IMR-90 (cell line): ENCODE measurements at regions not wholly inside any gene's neighbourhood (a gene's known extent, or its start where the extent isn't known, plus 50 kb on each side); places are given as distances from the start of the nearest gene placed in this dataset.

ENCODE experiments used
- ATAC-seq: fragments of 200-7000 bp; cut with Tn5 transposase; 2 replicates; pipeline ENCODE4 v1.9.1; 2020; ENCODE audit warnings: low read depth, mild to moderate bottlenecking, moderate library complexity
- BruUV-seq: library from RNA; stranded (reverse); fragments of 400-500 nt; replicated peaks from 2 replicates; lab custom pipeline; 2021; lab: Mats Ljungman, UMichigan
- CTCF ChIA-PET: fragments of 300-600 bp; formaldehyde crosslinking; extraction: SDS; loops from one replicate; lab custom pipeline; 2021; ENCODE audit warnings: antibody characterized with exemption; lab: Yijun Ruan, JAX
- POLR2A ChIA-PET: fragments of 300-600 bp; sonication (Branson Sonifier 250); formaldehyde crosslinking; loops from one replicate; lab custom pipeline; 2022; ENCODE audit warnings: antibody characterized with exemption; ENCODE audit not compliant: unreplicated experiment; lab: Charles Lee
- DNase-seq: peaks from one replicate; pipeline ENCODE4 v3.0.0; 2013
- H2AFZ ChIP-seq: replicated peaks from 2 replicates; pipeline ENCODE3; 2013; ENCODE audit warnings: low read length, mild to moderate bottlenecking; ENCODE audit not compliant: poor library complexity
- H2AK5ac ChIP-seq: 2 replicates; pipeline ENCODE4 v1.6.1; 2013; ENCODE audit warnings: low read depth, low read length, inconsistent platforms
- H2AK9ac ChIP-seq: replicated peaks from 2 replicates; pipeline ENCODE3; 2013; ENCODE audit warnings: mild to moderate bottlenecking, low read depth, low read length, moderate library complexity; ENCODE audit not compliant: poor library complexity
- H2BK120ac ChIP-seq: 2 replicates; pipeline ENCODE4 v1.6.1; 2013; ENCODE audit warnings: low read depth, low read length, inconsistent platforms
- H2BK15ac ChIP-seq: 3 replicates; pipeline ENCODE4 v1.6.1; 2013; ENCODE audit warnings: low read depth, low read length, inconsistent platforms
- H2BK20ac ChIP-seq: 2 replicates; pipeline ENCODE4 v1.6.1; 2013; ENCODE audit warnings: low read depth, mild to moderate bottlenecking, inconsistent platforms, low read length, moderate library complexity
- H2BK5ac ChIP-seq: 2 replicates; pipeline ENCODE4 v1.6.1; 2013; ENCODE audit warnings: mild to moderate bottlenecking, low read depth, low read length, inconsistent platforms; ENCODE audit not compliant: poor library complexity, severe bottlenecking
- H3K14ac ChIP-seq: replicated peaks from 2 replicates; pipeline ENCODE4 v1.6.1; 2013; ENCODE audit warnings: low read depth, low read length, inconsistent platforms
- H3K18ac ChIP-seq: 2 replicates; pipeline ENCODE4 v1.6.1; 2013; ENCODE audit warnings: low read depth, low read length, control low read depth
- H3K23ac ChIP-seq: 2 replicates; pipeline ENCODE4 v1.6.1; 2013; ENCODE audit warnings: low read depth, low read length, inconsistent platforms
- H3K27ac ChIP-seq: 2 replicates; pipeline ENCODE4 v1.5.1; 2013; ENCODE audit warnings: mild to moderate bottlenecking, control low read depth, low read length; ENCODE audit not compliant: insufficient read depth
- H3K27me3 ChIP-seq: 2 replicates; pipeline ENCODE4 v1.6.1; 2013; ENCODE audit warnings: low read length; ENCODE audit not compliant: control insufficient read depth, insufficient read depth
- H3K36me3 ChIP-seq: 2 replicates; pipeline ENCODE4 v1.6.1; 2013; ENCODE audit warnings: low read length, mixed read lengths; ENCODE audit not compliant: control insufficient read depth, insufficient read depth
- H3K4ac ChIP-seq: 2 replicates; pipeline ENCODE4 v1.6.1; 2013; ENCODE audit warnings: low read depth, low read length, inconsistent platforms
- H3K4me1 ChIP-seq: 2 replicates; pipeline ENCODE4 v1.6.1; 2013; ENCODE audit warnings: low read length, mixed read lengths; ENCODE audit not compliant: control insufficient read depth, insufficient read depth
- H3K4me2 ChIP-seq: 2 replicates; pipeline ENCODE4 v1.6.1; 2013; ENCODE audit warnings: low read depth, mild to moderate bottlenecking, control low read depth, low read length, moderate library complexity
- H3K4me3 ChIP-seq: 2 replicates; pipeline ENCODE4 v1.5.1; 2013; ENCODE audit warnings: low read depth, mild to moderate bottlenecking, control low read depth, low read length, moderate library complexity; ENCODE audit not compliant: insufficient read depth
- H3K56ac ChIP-seq: 2 replicates; pipeline ENCODE4 v1.6.1; 2013; ENCODE audit warnings: low read length, inconsistent platforms; ENCODE audit not compliant: insufficient read depth; ENCODE audit errors: extremely low read depth
- H3K79me1 ChIP-seq, 2 experiments: 2 replicates each; pipeline ENCODE4 v1.6.1; 2013; ENCODE audit warnings: low read length in 2 of 2, inconsistent platforms in 1 of 2, low read depth in 1 of 2
- H3K9ac ChIP-seq: 2 replicates; pipeline ENCODE4 v1.6.1; 2013; ENCODE audit warnings: low read depth, low read length, control low read depth
- H3K9me1 ChIP-seq: 2 replicates; pipeline ENCODE4 v1.6.1; 2013; ENCODE audit warnings: low read length, inconsistent platforms; ENCODE audit not compliant: insufficient read depth
- H3K9me3 ChIP-seq: 2 replicates; pipeline ENCODE4 v1.6.1; 2013; ENCODE audit warnings: low read length; ENCODE audit not compliant: control insufficient read depth, insufficient read depth
- H4K20me1 ChIP-seq: 2 replicates; pipeline ENCODE4 v1.6.1; 2013; ENCODE audit warnings: low read length, inconsistent platforms; ENCODE audit not compliant: insufficient read depth
- H4K5ac ChIP-seq: 2 replicates; pipeline ENCODE4 v1.6.1; 2013; ENCODE audit warnings: mild to moderate bottlenecking, low read depth, low read length, control low read depth
- H4K8ac ChIP-seq, 2 experiments: 2 replicates each; pipeline ENCODE4 v1.6.1; 2013; ENCODE audit warnings: low read depth in 2 of 2, low read length in 2 of 2, control low read depth in 1 of 2, inconsistent platforms in 1 of 2
- H4K91ac ChIP-seq: 2 replicates; pipeline ENCODE4 v1.6.1; 2013; ENCODE audit warnings: low read depth, low read length, inconsistent platforms; ENCODE audit not compliant: insufficient read depth
- BHLHE40 ChIP-seq: fragments of 150-350 bp; IDR thresholded peaks from 2 replicates; pipeline ENCODE4 v1.6.1; 2016; ENCODE audit warnings: mild to moderate bottlenecking, low read depth, low read length
- CEBPB ChIP-seq: IDR thresholded peaks from 2 replicates; pipeline ENCODE4 v1.6.1; 2012; ENCODE audit warnings: low read depth, low read length, improper control_type of control experiment
- FOS ChIP-seq: fragments of 150-350 bp; IDR thresholded peaks from 2 replicates; pipeline ENCODE4 v1.6.1; 2016; ENCODE audit warnings: low read depth, low read length
- MAFK ChIP-seq: IDR thresholded peaks from 2 replicates; pipeline ENCODE4 v1.6.1; 2012; ENCODE audit warnings: low read depth, low read length, improper control_type of control experiment
- NFE2L2 ChIP-seq: fragments of 150-350 bp; IDR thresholded peaks from 2 replicates; pipeline ENCODE4 v1.6.1; 2016; ENCODE audit warnings: low read depth, mild to moderate bottlenecking, low read length
- POLR2A ChIP-seq: IDR thresholded peaks from 2 replicates; pipeline ENCODE4 v1.6.1; 2012; ENCODE audit warnings: mild to moderate bottlenecking, low read depth, low read length
- RAD21 ChIP-seq: IDR thresholded peaks from 2 replicates; pipeline ENCODE4 v1.6.1; 2012; ENCODE audit warnings: low read length, improper control_type of control experiment
- RCOR1 ChIP-seq: IDR thresholded peaks from 2 replicates; pipeline ENCODE4 v1.6.1; 2012; ENCODE audit warnings: mild to moderate bottlenecking, low read length, improper control_type of control experiment; ENCODE audit not compliant: insufficient replicate concordance
- SMC3 ChIP-seq: fragments of 150-350 bp; IDR thresholded peaks from 2 replicates; pipeline ENCODE4 v1.6.1; 2016; ENCODE audit warnings: low read depth, mild to moderate bottlenecking, antibody characterized with exemption, low read length, moderate library complexity
- WGBS, 2 experiments: methylation state at CpG; one replicate each; pipeline versions ENCODE4 v1.1.5 to v1.1.7; 2013; ENCODE audit warnings: missing lambda C conversion rate in 2 of 2; ENCODE audit not compliant: insufficient read length in 1 of 2; ENCODE audit errors: extremely low coverage in 2 of 2; 5-methylcytosine and 5-hydroxymethylcytosine counted together
- dilution Hi-C: fragments of 300-500 bp; cut with HindIII; formaldehyde crosslinking; loops from one replicate; pipeline ENCODE4 v1.14.3; 2018; ENCODE audit warnings: low sequenced_read_pairs; ENCODE audit not compliant: unreplicated experiment
- in situ Hi-C: fragments of 300-500 bp; cut with MboI; formaldehyde crosslinking; loops from 3 replicates; pipeline ENCODE4 v1.14.3; 2019; ENCODE audit warnings: low sequenced_read_pairs, inconsistent platforms, mixed read lengths
- intact Hi-C: fragments of 100-400 bp; cut with micrococcal nuclease; formaldehyde crosslinking; loops from 2 replicates; pipeline ENCODE4 v1.10.0; 2022

DNA sequence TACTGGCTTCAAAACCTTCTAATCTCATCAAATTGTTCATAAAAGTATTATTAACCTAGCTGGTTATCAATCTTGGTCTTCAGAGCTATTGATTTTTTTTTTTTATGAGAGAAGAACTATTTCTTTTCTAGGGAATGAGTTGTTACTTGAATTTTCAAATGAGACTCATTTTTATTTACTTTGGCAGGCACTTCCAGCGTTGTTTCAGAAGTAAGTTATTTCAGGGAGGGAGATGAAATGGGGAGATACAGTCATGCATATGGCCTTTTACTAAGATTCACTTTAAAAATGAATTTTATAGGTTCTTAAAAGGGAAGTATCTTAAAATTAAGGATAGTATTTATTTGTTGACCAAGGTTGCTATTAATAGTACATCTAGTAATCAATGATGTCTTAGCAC, 129.6 kb downstream of the IZUMO3 start:
- Histone ChIP-seq H3K23ac (no peak overlapping the region), H4K20me1 (no peaks in the 10 kb centered on the region), H4K8ac (no peak overlapping the region), H2AK9ac (no peak overlapping the region), H3K36me3 (no peaks in the 10 kb centered on the region), H2BK5ac (no peak overlapping the region), H3K9me3 (no peaks in the 10 kb centered on the region; the same call in 1 of the 2 replicates), H3K27me3 (no peaks in the 10 kb centered on the region), H2AK5ac (no peak overlapping the region), H3K4me2 (no peak overlapping the region), H2BK20ac (no peak overlapping the region), H3K4ac (no peak overlapping the region), H3K9ac (no peak overlapping the region), H3K27ac (no peak overlapping the region), H3K4me1 (no peaks in the 10 kb centered on the region), H4K5ac (no peak overlapping the region), H3K14ac (no peak overlapping the region), H3K18ac (no peak overlapping the region), H2BK120ac (no peak overlapping the region), H3K79me1 (no peaks in the 10 kb centered on the region), H3K4me3 (no peak overlapping the region), H2BK15ac (no peak overlapping the region), H4K91ac (no peak overlapping the region), H3K9me1 (no peaks in the 10 kb centered on the region), H2AFZ (no peak overlapping the region), H3K56ac (no peak overlapping the region)
- no CpG with 5 or more reads among the region's 1 CpG for WGBS, 2 experiments
- CTCF ChIA-PET: no interaction called here
- no peak for TF ChIP-seq MAFK
- TF ChIP-seq SMC3: no peak
- no peak for TF ChIP-seq BHLHE40
- no peak for TF ChIP-seq POLR2A
- TF ChIP-seq RAD21: no peak
- no peak for TF ChIP-seq RCOR1
- TF ChIP-seq NFE2L2: no peak
- TF ChIP-seq CEBPB: no peak
- TF ChIP-seq FOS: no peak
- DNase-seq (no peak), ATAC-seq (no peak)
- intact Hi-C loops: no loop called here
- no TSS peak for BruUV-seq
- dilution Hi-C loops: no loop called here
- POLR2A ChIA-PET: no interaction called here
- in situ Hi-C loops: no loop called here
